ENCODE measurements at regions not wholly inside any gene's neighbourhood (a gene's known extent, or its start where the extent isn't known, plus 50 kb on each side); places are given as distances from the start of the nearest gene placed in this dataset.

- H3K4me1 Mint-ChIP-seq, result peaks cover 5% of the 10 kb centered on the region
- no peaks in the 10 kb centered on the region for H3K36me3 Mint-ChIP-seq (ENCODE audit: low read depth)
- TF ChIP-seq, protein P1, sequence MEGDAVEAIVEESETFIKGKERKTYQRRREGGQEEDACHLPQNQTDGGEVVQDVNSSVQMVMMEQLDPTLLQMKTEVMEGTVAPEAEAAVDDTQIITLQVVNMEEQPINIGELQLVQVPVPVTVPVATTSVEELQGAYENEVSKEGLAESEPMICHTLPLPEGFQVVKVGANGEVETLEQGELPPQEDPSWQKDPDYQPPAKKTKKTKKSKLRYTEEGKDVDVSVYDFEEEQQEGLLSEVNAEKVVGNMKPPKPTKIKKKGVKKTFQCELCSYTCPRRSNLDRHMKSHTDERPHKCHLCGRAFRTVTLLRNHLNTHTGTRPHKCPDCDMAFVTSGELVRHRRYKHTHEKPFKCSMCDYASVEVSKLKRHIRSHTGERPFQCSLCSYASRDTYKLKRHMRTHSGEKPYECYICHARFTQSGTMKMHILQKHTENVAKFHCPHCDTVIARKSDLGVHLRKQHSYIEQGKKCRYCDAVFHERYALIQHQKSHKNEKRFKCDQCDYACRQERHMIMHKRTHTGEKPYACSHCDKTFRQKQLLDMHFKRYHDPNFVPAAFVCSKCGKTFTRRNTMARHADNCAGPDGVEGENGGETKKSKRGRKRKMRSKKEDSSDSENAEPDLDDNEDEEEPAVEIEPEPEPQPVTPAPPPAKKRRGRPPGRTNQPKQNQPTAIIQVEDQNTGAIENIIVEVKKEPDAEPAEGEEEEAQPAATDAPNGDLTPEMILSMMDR (IDR thresholded peaks at IDR 0.05; ENCODE audit: unreplicated experiment in 3 of 3), result no peak
These were observed 453.3 kb downstream of the XYLT1 start for GRCh38 chr16:17017442-17017841.

DNA sequence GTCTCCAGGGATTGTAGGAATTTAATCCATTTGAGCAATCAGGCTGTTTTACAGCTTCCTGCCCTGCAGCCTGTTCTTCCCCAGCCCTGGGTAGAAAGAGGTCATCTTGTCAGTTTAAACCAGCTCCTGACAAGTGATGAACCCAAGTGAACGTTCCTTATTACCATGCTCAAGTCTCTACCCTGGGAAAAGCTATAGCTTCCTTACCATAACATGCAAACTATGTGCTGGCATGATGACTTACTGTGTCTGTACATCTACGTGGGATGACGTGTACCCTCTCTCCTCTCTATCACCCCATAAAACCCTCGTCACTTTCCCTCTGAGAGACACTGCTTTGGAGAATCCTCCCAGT, 452.2 kb downstream of the XYLT1 start:
- no peak overlapping the region for H3K4me3 Mint-ChIP-seq
- H3K9me3 Mint-ChIP-seq, result peaks cover 12% of the 10 kb centered on the region
- peaks cover 4% of the 10 kb centered on the region for H3K27me3 Mint-ChIP-seq (ENCODE audit: low read depth)
- H3K27ac Mint-ChIP-seq, result no peak overlapping the region
- TF ChIP-seq, protein P1 (IDR thresholded peaks at IDR 0.05; ENCODE audit: unreplicated experiment in 3 of 3), result no peak
- no peaks in the 10 kb centered on the region for H3K36me3 Mint-ChIP-seq (ENCODE audit: low read depth)
- peaks cover 3% of the 10 kb centered on the region for H3K4me1 Mint-ChIP-seq

More at GRCh38 chr16:17017442-17017841, 453.3 kb downstream of the XYLT1 start:
- Mint-ChIP-seq H3K4me3 (no peak overlapping the region), H3K27me3 (ENCODE audit: low read depth) (peaks cover 6% of the 10 kb centered on the region), H3K27ac (no peak overlapping the region), H3K9me3 (peaks cover 12% of the 10 kb centered on the region)

GRCh38 chr16:17019366-17019765, 451.4 kb downstream of the XYLT1 start:
- H3K27me3 Mint-ChIP-seq (ENCODE audit: low read depth), result no peaks in the 10 kb centered on the region
- no peaks in the 10 kb centered on the region for H3K36me3 Mint-ChIP-seq (ENCODE audit: low read depth)
- TF ChIP-seq, protein P1 (IDR thresholded peaks at IDR 0.05; ENCODE audit: unreplicated experiment in 3 of 3), result no peak
- no peaks in the 10 kb centered on the region for H3K4me1 Mint-ChIP-seq
- H3K9me3 Mint-ChIP-seq, result peaks cover 12% of the 10 kb centered on the region
- no peak overlapping the region for H3K4me3 Mint-ChIP-seq
- no peak overlapping the region for H3K27ac Mint-ChIP-seq

- Mint-ChIP-seq H3K27ac (no peak overlapping the region), H3K36me3 (ENCODE audit: low read depth) (no peaks in the 10 kb centered on the region), H3K4me1 (no peaks in the 10 kb centered on the region), H3K4me3 (no peak overlapping the region), H3K27me3 (ENCODE audit: low read depth) (no peaks in the 10 kb centered on the region), H3K9me3 (no peaks in the 10 kb centered on the region)
- TF ChIP-seq, protein P1 (IDR thresholded peaks at IDR 0.05; ENCODE audit: unreplicated experiment in 3 of 3), result no peak
These were observed 447.2 kb downstream of the XYLT1 start for GRCh38 chr16:17023606-17024005.

DNA sequence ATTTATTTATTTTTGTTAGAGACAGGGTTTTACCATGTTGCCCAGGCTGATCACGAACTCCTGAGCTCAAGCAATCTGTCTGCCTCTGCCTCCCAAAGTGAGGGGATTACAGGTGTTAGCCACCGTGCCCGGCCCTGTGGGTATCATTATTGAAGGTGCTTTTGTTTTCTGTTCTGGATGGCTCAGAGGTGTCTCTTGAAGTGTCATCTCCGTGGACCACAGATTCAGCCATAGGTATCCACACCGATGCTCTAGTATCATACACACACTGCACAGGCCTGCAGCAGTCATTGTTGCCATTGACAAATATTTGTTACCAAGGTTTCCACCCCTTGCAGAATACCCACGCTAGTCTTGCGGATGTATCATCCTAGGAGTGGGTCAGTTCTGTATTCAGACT, 446.2 kb downstream of the XYLT1 start:
- no peaks in the 10 kb centered on the region for H3K9me3 Mint-ChIP-seq
- H3K27ac Mint-ChIP-seq, result no peak overlapping the region
- H3K36me3 Mint-ChIP-seq (ENCODE audit: low read depth), result no peaks in the 10 kb centered on the region
- TF ChIP-seq, protein P1 (IDR thresholded peaks at IDR 0.05; ENCODE audit: unreplicated experiment in 3 of 3), result no peak
- no peaks in the 10 kb centered on the region for H3K27me3 Mint-ChIP-seq (ENCODE audit: low read depth)
- no peaks in the 10 kb centered on the region for H3K4me1 Mint-ChIP-seq
- H3K4me3 Mint-ChIP-seq, result no peak overlapping the region

- Mint-ChIP-seq H3K36me3 (ENCODE audit: low read depth) (no peaks in the 10 kb centered on the region), H3K4me3 (no peak overlapping the region), H3K4me1 (no peaks in the 10 kb centered on the region), H3K27me3 (ENCODE audit: low read depth) (no peaks in the 10 kb centered on the region), H3K27ac (no peak overlapping the region), H3K9me3 (no peaks in the 10 kb centered on the region)
- TF ChIP-seq, protein P1 (IDR thresholded peaks at IDR 0.05; ENCODE audit: unreplicated experiment in 3 of 3), result no peak
These were observed 444.0 kb downstream of the XYLT1 start for GRCh38 chr16:17026600-17027242.
